NT2/D1 (cell line): ENCODE measurements at regions not wholly inside any gene's neighbourhood (a gene's known extent, or its start where the extent isn't known, plus 50 kb on each side); places are given as distances from the start of the nearest gene placed in this dataset.
A peak's percentile ranks its signal among the peaks of the same experiment; 100 is the strongest.
"Not testable (repeated sequence)": the region's sequence is repeated elsewhere in the genome, so short reads cannot be mapped to it uniquely, and the experiment has no call there.

Experiments used
- DNase-seq: peaks from one replicate; pipeline ENCODE4 v3.0.0-alpha.2; 2011; ENCODE audit warnings: low read depth, low spot score
- H3K27me3 ChIP-seq: 2 replicates; pipeline ENCODE4 v1.6.0; 2011; ENCODE audit warnings: mild to moderate bottlenecking; ENCODE audit not compliant: insufficient read length, insufficient read depth
- H3K36me3 ChIP-seq: 2 replicates; pipeline ENCODE4 v1.6.1; 2011; ENCODE audit warnings: mild to moderate bottlenecking, low read length, mixed read lengths; ENCODE audit not compliant: insufficient read depth, insufficient read length
- H3K4me1 ChIP-seq: 2 replicates; pipeline ENCODE4 v1.5.1; 2011; ENCODE audit not compliant: insufficient read depth, insufficient read length
- H3K4me3 ChIP-seq: 2 replicates; pipeline ENCODE4 v1.5.1; 2011; ENCODE audit warnings: low read depth; ENCODE audit not compliant: insufficient read length
- H3K9ac ChIP-seq: 2 replicates; pipeline ENCODE4 v1.6.0; 2011; ENCODE audit warnings: low read depth; ENCODE audit not compliant: insufficient read length
- H3K9me3 ChIP-seq: 2 replicates; pipeline ENCODE4 v1.5.1; 2011; ENCODE audit warnings: mild to moderate bottlenecking, low read length; ENCODE audit not compliant: insufficient read depth
- SUZ12 ChIP-seq: IDR thresholded peaks from 2 replicates; pipeline ENCODE4 v1.6.1; 2011; ENCODE audit not compliant: insufficient read length, insufficient read depth; ENCODE audit errors: extremely low read depth
- YY1 ChIP-seq: IDR thresholded peaks from 2 replicates; pipeline ENCODE4 v1.6.1; 2011; ENCODE audit not compliant: insufficient read length, insufficient read depth
- ZNF274 ChIP-seq: IDR thresholded peaks from 2 replicates; pipeline ENCODE4 v1.6.1; 2011; ENCODE audit warnings: mild to moderate bottlenecking, low read depth, low read length

DNA sequence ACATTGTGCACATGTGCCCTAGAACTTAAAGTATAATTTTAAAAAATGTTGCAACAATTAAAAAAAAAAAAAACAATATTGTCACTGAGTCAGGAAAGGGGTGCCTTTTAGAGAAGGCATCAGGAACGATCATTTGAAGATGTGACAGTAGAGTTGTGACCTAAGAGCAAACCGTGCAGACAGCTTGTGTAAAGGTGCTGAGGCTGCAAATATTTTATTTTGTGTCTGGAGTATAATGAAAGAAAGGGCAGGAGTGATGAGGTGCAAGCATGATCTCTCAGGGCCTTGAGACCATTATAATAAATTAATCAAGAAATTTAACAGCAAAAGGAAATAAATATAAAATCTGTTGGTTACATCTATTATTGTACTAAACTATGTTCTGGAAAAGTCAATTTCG is 1219.7 kb downstream of the OLFM4 start:
- Histone ChIP-seq H3K27me3 (no peaks in the 10 kb centered on the region), H3K4me3 (no peak overlapping the region), H3K9ac (no peak overlapping the region), H3K9me3 (no peaks in the 10 kb centered on the region), H3K4me1 (no peaks in the 10 kb centered on the region), H3K36me3 (no peaks in the 10 kb centered on the region)
- TF ChIP-seq SUZ12 (no peak), ZNF274 (no peak), YY1 (no peak)
- DNase-seq = no peak

GRCh38 chr13:54261856-54262255 is 1233.2 kb downstream of the OLFM4 start:
- Histone ChIP-seq H3K9ac (no peak overlapping the region), H3K27me3 (no peaks in the 10 kb centered on the region), H3K4me3 (no peak overlapping the region), H3K36me3 (no peaks in the 10 kb centered on the region), H3K9me3 (no peaks in the 10 kb centered on the region; the same call in 1 of the 2 replicates), H3K4me1 (no peaks in the 10 kb centered on the region)
- TF ChIP-seq ZNF274 = no peak
- TF ChIP-seq YY1 = no peak
- TF ChIP-seq SUZ12 = no peak
- DNase-seq = no peak

DNA sequence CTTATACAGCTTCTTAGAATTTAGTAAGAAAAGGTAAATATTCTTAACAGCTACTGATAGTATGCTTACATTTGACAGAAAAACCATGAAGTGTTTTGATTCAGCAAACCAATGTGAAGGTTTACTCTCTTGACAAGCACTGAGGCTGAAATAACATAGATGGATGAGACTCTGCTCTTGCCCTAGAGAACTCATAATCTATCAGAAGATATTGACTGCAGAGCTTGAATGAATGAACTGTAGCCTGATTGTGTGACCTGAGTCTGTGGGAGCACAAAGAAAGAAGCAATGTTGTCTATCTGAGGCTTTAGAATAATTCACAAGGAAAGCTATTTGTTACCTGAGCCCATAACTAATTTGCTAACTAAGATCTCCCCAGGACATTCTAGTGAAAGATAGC is 1235.3 kb downstream of the OLFM4 start:
- Histone ChIP-seq H3K27me3 (no peaks in the 10 kb centered on the region), H3K4me1 (no peaks in the 10 kb centered on the region), H3K4me3 (no peak overlapping the region), H3K36me3 (no peaks in the 10 kb centered on the region), H3K9me3 (no peaks in the 10 kb centered on the region; the same call in 1 of the 2 replicates), H3K9ac (no peak overlapping the region)
- TF ChIP-seq ZNF274 (no peak), YY1 (no peak), SUZ12 (no peak)
- no peak for DNase-seq

GRCh38 chr13:54267253-54267668 is 1238.6 kb downstream of the OLFM4 start:
- H3K9me3 ChIP-seq, H3K36me3 ChIP-seq, H3K9ac ChIP-seq, H3K4me1 ChIP-seq, H3K27me3 ChIP-seq, H3K4me3 ChIP-seq: not testable (repeated sequence)
- DNase-seq = peak; percentile 39

DNA sequence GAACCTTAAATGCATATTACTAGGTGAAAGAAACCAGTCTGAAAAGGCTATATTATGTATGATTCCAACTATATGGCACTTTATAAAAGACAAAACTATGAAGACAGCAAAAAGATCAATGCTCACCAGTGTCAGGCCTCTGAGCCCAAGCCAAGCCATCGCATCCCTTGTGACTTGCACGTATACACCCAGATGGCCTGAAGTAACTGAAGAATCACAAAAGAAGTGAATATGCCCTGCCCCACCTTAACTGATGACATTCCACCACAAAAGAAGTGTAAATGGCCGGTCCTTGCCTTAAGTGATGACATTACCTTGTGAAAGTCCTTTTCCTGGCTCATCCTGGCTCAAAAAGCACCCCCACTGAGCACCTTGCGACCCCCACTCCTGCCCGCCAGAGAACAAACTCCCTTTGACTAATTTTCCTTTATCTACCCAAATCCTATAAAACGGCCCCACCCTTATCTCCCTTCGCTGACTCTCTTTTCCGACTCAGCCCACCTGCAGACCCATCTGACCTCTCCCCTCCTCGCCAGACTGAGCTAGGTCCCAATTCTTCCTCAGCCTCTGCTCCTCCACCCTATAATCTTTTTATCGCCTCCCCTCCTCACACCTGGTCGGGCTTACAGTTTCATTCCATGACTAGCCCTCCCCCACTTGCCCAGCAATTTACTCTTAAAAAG is 1239.5 kb downstream of the OLFM4 start:
- H3K4me1 ChIP-seq, H3K9me3 ChIP-seq, H3K27me3 ChIP-seq, H3K36me3 ChIP-seq, DNase-seq, H3K4me3 ChIP-seq: not testable (repeated sequence)
- H3K9ac ChIP-seq = peak overlapping the region; percentile 50

GRCh38 chr13:54287062-54287764 is 1258.6 kb downstream of the OLFM4 start:
- TF ChIP-seq SUZ12 (no peak), ZNF274 (no peak), YY1 (no peak)
- Histone ChIP-seq H3K36me3 (no peaks in the 10 kb centered on the region), H3K4me1 (no peaks in the 10 kb centered on the region), H3K9me3 (no peaks in the 10 kb centered on the region), H3K9ac (no peak overlapping the region), H3K27me3 (no peaks in the 10 kb centered on the region), H3K4me3 (no peak overlapping the region)
- DNase-seq = no peak

DNA sequence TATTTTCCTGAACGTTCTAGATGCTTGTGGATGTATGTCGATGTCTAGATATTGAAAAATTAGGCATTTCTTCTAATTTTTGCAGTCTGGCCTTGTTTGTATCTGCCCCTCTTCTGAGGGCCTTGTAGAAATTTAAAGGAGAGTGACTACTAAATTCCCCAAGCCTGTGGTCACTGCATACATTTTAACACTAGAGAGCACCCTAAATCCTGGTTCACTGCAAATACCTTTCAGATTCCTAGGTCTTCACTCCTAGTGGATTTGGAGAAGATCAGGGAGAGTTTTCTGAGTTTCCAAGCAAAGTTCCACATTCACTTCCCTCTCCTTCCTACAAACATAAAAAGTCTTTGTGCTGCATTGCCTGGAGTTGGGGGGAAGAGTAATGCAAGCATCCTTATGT is 1272.5 kb downstream of the OLFM4 start:
- no peak overlapping the region for H3K9ac ChIP-seq
- H3K36me3 ChIP-seq = no peaks in the 10 kb centered on the region
- no peak for DNase-seq
- H3K9me3 ChIP-seq = no peaks in the 10 kb centered on the region
- no peak for TF ChIP-seq ZNF274
- TF ChIP-seq SUZ12 = no peak
- no peak for TF ChIP-seq YY1
- no peak overlapping the region for H3K4me3 ChIP-seq
- no peaks in the 10 kb centered on the region for H3K4me1 ChIP-seq
- H3K27me3 ChIP-seq = no peaks in the 10 kb centered on the region

GRCh38 chr13:54305377-54305776 is 1276.8 kb downstream of the OLFM4 start:
- DNase-seq = no peak
- Histone ChIP-seq H3K27me3 (no peaks in the 10 kb centered on the region), H3K4me3 (no peak overlapping the region), H3K4me1 (no peaks in the 10 kb centered on the region), H3K9me3 (no peaks in the 10 kb centered on the region), H3K36me3 (no peaks in the 10 kb centered on the region), H3K9ac (no peak overlapping the region)
- TF ChIP-seq YY1 (no peak), SUZ12 (no peak), ZNF274 (no peak)
